ENCODE measurements at regions not wholly inside any gene's neighbourhood (a gene's known extent, or its start where the extent isn't known, plus 50 kb on each side); places are given as distances from the start of the nearest gene placed in this dataset.

DNA sequence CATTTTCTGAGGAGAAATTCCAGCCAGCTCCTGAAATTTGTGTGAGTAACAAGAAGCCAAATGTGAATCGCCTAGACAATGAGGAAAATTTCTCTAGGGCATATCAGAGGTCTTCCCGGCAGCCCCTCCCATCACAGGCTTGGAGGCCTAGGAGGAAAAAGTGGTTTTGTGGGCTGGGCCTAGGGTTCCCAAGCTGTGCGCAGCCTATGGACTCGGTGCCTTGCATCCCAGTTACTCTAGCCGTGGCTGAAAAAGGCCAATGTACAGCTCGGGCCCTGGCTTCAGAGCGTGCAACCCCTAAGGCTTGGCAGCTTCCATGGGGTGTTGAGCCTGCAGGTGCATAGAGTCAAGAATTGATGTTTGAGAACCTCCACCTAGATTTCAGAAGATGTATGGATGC is 556.2 kb upstream of the DSEL start:
- in situ Hi-C loops (cut with HindIII; ENCODE audit: low sequenced_read_pairs): no loop called here
- DNase-seq (ENCODE audit: low read depth): no peak
- TF ChIP-seq, protein P1, sequence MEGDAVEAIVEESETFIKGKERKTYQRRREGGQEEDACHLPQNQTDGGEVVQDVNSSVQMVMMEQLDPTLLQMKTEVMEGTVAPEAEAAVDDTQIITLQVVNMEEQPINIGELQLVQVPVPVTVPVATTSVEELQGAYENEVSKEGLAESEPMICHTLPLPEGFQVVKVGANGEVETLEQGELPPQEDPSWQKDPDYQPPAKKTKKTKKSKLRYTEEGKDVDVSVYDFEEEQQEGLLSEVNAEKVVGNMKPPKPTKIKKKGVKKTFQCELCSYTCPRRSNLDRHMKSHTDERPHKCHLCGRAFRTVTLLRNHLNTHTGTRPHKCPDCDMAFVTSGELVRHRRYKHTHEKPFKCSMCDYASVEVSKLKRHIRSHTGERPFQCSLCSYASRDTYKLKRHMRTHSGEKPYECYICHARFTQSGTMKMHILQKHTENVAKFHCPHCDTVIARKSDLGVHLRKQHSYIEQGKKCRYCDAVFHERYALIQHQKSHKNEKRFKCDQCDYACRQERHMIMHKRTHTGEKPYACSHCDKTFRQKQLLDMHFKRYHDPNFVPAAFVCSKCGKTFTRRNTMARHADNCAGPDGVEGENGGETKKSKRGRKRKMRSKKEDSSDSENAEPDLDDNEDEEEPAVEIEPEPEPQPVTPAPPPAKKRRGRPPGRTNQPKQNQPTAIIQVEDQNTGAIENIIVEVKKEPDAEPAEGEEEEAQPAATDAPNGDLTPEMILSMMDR (IDR thresholded peaks at IDR 0.05; ENCODE audit: low read depth, low read length, missing control alignments): no peak
- H3K4me3 ChIP-seq (ENCODE audit: low read depth, low read length): no peak overlapping the region

DNA sequence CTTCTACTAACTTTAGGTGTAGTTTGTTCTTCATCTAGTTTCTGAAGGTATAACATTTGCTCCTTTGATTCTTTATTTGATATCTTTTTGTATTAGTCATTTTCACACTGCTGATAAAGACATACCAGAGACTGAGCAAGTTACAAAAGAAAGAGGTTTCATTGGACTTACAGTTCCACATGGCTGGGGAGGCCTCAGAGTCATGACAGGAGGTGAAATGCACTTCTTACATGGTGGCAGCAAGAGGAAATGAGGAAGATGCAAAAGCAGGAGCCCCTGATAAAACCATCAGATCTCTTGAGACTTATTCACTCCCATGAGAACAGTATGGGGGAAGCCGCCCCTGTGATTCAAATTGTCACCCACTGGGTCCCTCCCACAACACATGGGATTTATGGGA is 544.4 kb upstream of the DSEL start:
- no peak overlapping the region for H3K4me3 ChIP-seq (ENCODE audit: low read depth, low read length)
- TF ChIP-seq, protein P1 (IDR thresholded peaks at IDR 0.05; ENCODE audit: low read depth, low read length, missing control alignments): no peak
- in situ Hi-C loops (cut with HindIII; ENCODE audit: low sequenced_read_pairs): no loop called here
- no peak for DNase-seq (ENCODE audit: low read depth)

DNA sequence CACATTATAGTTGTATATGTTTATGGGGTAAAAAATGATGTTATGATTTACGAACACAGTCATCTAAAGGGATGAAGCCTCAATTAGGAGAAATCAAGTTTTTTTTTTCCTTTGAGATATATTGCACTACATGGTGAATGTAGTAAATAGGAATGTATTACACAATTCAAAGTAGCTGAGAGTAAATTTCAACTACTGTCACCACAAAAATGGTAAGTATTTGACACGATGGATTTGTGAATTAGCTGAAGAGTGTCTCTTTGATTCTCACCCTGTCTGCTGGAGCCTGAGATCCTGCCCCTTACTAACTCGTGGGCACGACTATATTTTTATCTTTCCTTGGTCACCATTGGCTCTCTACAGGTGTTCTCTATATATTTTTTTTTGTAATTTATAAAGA is 540.4 kb upstream of the DSEL start:
- no peak overlapping the region for H3K4me3 ChIP-seq (ENCODE audit: low read depth, low read length)
- TF ChIP-seq, protein P1 (IDR thresholded peaks at IDR 0.05; ENCODE audit: low read depth, low read length, missing control alignments): no peak
- in situ Hi-C loops (cut with HindIII; ENCODE audit: low sequenced_read_pairs): no loop called here
- DNase-seq (ENCODE audit: low read depth): no peak

DNA sequence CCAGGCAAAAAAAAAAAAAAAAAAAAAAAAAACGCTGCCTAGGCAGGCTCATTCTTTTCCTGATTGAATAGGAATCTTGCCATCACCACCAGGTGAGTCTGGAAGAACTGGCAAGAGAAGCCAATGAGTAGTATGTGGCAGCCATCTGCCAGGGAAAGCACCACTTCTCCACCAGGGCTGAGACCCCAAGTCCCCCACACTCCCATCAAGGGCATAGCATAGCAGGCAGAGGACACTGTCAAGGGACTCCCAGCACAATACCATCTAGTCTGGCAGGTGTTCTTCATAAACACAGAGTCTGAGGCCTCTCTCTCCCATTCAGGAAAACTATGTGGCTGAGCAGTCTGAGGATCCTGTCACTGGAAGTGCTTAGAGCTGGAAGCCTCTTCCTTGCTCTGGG is 538.1 kb upstream of the DSEL start:
- no peak for DNase-seq (ENCODE audit: low read depth)
- no peak overlapping the region for H3K4me3 ChIP-seq (ENCODE audit: low read depth, low read length)
- in situ Hi-C loops (cut with HindIII; ENCODE audit: low sequenced_read_pairs): no loop called here
- TF ChIP-seq, protein P1 (IDR thresholded peaks at IDR 0.05; ENCODE audit: low read depth, low read length, missing control alignments): no peak

DNA sequence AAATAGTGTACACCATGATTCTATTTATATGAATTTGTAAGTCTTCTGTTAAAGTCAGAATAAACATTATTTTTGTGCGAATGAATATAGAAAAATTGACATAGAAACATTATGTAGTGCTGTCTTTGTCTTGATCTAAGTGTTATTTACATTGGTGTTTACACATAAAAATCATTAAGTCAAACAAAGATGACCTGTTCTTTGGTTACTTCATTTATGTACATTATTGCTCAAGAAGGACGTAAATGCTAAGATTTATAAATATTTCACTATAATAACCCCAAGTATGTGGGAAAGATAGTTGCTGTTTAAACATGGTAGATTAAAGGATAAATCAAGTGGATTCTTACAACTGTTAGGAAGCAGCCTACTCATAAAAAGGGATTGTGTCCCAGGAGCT is 536.8 kb upstream of the DSEL start:
- no peak for DNase-seq (ENCODE audit: low read depth)
- H3K4me3 ChIP-seq (ENCODE audit: low read depth, low read length): no peak overlapping the region
- in situ Hi-C loops (cut with HindIII; ENCODE audit: low sequenced_read_pairs): no loop called here
- TF ChIP-seq, protein P1 (IDR thresholded peaks at IDR 0.05; ENCODE audit: low read depth, low read length, missing control alignments): no peak

DNA sequence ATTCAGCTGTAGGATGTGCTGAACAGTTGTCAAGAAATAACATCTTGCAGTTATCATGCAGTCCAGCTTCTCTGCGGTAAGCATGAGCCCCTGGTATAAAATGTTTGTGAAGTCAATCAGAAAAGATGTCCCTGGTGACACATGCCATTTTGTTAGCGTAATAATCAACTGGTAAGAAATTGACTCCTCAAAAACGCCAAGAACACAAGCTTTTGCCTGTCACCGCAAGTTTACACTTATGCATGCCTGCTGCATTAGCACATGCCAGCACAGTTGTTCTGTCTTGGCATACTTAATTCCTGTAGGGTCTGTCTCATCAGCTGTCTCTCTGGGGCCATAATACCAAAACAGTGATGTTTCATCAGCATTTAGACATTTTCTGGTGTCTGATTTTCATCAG is 524.8 kb upstream of the DSEL start:
- TF ChIP-seq, protein P1 (IDR thresholded peaks at IDR 0.05; ENCODE audit: low read depth, low read length, missing control alignments): no peak

DNA sequence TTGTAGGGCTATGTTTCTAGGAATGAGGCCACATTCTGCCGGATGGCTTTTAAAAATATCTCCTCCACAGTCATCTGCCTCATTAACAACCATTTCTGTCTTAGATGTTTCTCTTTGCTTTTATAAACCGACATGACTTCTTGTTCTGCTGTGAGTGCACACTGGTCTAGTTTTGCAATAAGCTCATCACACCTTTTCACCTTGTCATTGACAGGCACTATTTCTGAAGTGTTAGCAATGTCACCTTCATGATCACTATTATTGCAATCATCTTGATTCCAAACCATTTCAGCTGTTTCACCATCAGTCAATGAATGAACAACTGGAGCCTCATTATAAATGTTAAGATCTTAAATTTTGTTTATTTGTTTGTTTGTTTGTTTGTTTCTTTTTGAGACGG is 523.7 kb upstream of the DSEL start:
- no peak overlapping the region for H3K4me3 ChIP-seq (ENCODE audit: low read depth, low read length)
- DNase-seq (ENCODE audit: low read depth): no peak
- in situ Hi-C loops (cut with HindIII; ENCODE audit: low sequenced_read_pairs): no loop called here
- TF ChIP-seq, protein P1 (IDR thresholded peaks at IDR 0.05; ENCODE audit: low read depth, low read length, missing control alignments): no peak

More for the DNA sequence above, 524.8 kb upstream of the DSEL start:
- no peak overlapping the region for H3K4me3 ChIP-seq (ENCODE audit: low read depth, low read length)
- DNase-seq (ENCODE audit: low read depth): no peak
- in situ Hi-C loops (cut with HindIII; ENCODE audit: low sequenced_read_pairs): no loop called here

Measured in astrocyte of the cerebellum (primary cell).